HK-2 (cell line): ENCODE measurements at regions not wholly inside any gene's neighbourhood (a gene's known extent, or its start where the extent isn't known, plus 50 kb on each side); places are given as distances from the start of the nearest gene placed in this dataset.
"Not testable (repeated sequence)": the region's sequence is repeated elsewhere in the genome, so short reads cannot be mapped to it uniquely, and the experiment has no call there.

Experiments
- DNase-seq: peaks from one replicate; pipeline ENCODE4 v3.0.0-alpha.2; 2018; ENCODE audit not compliant: unreplicated experiment

DNA sequence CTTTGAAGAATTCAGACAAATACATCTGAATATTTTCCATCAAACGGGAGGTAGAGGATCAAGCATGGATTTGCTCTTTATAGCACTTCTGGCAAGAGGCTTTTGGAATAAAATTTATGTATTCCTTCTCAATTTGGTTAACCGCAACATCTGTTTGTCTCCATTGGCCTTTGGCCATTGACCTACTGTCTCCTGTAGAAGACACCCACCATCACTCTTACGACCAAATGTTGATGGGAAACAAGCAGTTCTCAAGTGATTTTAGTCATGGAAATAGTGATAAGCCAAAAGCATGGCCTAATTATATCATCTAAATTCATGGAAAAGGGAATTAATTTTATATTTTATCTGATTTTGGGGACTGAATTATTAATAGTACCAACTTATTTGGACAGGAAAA lies 591.9 kb downstream of the CD109 start:
- DNase-seq = no peak

DNA sequence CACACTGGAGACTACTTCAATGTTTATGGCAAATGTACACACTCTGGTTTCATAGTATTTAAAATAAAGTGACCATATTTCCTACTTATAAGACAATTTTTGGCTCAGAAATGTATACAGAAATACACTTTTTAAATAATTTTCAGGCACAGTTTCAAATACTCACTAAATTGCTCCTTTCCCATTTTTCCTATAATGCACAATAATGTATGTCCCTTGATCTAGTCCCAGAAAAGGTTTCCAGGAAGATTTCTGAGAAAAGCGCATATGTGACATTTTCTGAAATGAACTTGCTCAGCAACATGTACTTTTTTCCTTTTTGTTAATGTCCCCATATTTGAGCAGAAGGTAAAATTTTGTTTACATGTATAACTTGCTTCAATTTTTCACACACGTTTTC lies 591.4 kb downstream of the CD109 start:
- DNase-seq = no peak

DNA sequence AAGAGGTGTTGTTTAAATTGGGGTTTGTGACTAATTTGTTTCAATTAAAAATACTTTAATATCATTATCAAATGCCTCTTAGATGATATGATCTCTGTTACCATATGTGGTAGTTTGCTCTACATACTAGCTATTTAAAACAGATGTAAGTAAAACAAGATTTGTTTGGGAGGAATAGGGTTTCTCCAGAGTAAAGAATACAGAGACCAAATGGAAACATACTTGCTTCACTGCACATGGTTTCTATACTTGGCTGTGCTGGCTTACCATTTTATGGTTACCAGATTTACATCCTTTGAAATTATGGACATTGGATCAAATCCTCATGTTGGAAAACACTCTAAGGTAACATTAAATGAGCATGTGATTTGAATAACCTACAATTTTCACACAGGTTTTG lies 588.3 kb downstream of the CD109 start:
- no peak for DNase-seq

DNA sequence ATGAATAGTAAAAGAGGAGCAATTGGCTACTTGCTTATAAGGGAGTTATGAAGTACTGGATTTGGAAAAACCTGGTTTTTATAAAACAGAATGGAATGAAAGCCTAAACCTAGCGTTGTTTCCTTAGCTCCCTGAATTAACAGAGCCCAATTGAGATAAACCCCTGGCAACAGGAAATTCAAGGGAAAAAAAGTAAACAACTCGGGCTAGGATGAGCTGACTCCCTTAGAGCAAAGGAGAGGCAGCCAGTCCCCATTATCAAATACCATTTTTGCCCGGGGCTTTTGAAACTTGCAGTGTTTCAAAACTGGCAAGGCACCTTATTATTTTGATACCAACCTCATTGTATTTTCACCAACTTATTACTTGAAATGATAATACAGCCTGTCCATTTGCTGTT lies 587.5 kb downstream of the CD109 start:
- DNase-seq = no peak

DNA sequence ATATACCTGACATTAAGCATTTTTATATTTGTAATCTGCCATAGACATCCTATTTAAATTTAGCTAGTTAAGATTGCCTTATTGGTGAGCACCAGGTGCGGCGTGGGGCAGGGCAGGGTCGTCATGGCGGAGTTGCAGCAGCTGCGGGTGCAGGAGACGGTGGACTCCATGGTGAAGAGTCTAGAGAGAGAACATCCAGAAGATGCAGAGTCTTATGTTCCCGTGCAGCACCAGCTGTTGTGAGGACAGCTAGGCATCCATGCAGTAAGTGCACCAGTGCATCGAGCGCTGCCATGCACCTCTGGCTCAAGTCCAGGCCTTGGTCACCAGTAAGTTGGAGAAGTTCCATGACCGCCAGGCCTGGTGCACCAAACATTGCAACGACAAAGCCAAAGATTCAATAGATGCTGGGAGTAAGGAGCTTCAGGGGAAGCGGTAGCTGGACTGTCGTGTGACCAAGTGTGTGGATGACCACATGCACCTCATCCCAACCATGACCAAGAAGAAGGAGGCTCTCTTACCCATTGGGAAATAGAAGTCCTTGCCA lies 586.2 kb downstream of the CD109 start:
- no peak for DNase-seq

DNA sequence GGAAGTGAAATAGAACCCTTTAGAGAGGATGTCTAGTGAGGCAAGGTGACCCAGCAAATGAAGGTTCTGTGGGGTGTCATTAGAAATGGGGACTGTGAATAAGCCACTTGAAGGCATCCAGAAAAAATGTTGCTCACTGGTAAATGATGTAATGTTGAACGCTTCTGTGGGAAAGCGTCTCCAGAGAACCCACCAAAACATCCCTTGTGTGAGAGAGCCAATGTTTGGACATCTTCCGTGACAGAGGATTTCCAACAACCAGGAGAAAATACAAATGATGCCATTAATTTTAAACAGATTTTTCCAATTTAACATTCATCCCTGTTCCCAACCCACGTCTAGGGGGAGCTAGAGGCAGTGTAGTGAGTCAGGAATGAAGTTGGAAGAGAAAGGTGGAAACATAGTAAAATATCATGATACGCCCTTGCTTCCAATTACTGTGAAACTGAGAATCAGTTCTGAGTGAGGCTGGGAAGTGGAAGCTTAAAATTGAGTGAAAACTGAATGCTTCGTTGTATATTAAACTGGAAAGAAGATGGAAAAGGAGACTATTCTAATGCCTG lies 584.2 kb downstream of the CD109 start:
- no peak for DNase-seq

DNA sequence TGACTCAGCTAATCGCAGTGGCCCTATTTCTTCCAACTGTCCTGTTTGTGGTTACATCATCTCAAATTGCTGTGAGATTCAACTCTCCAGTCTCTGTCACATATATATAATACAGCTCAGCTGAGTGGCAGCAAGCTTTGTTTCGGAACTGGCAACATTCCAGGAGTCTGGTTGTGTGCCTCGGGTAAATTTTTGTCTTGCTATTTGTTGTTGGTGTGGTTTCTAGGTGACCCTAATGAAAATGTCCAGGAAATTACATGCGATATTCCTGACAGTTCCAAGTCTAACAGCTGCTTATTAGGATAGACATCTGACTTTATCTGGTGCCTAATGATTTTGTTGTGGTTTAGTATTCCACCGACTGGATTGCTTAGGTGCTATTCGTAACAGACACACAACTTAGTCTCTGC lies 581.8 kb downstream of the CD109 start:
- DNase-seq = no peak

DNA sequence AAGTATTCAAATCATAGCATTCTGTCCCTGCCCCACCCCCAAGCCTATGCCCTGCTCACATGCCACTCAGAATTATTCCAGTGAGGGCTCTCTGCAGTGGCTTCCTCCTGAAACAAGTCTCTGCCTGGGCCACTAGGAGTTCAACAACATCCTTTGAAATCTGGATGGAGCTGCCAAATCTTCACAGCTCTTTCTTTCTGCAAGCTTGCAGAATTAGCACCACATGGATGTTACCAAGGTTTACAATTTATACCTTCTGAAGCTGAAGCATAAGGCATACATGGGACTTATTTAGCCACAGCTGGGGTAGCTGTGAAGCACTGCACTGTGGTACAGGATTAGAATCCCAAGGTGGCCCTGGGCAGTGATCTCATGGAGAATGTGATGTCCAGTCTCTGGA lies 577.5 kb downstream of the CD109 start:
- DNase-seq = no peak

DNA sequence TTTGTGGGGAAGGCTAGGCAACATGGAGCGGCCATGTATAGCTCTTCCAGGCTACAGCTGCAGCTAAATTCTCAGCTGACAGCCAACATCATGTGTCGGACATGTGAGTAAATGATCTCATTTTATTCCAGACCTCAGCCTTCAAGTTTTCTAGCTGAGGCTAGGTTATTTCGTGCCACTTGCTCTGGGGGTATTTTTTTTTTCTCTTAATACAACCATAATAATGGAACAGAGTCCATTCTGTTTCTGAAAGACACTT lies 573.5 kb downstream of the CD109 start:
- no peak for DNase-seq

DNA sequence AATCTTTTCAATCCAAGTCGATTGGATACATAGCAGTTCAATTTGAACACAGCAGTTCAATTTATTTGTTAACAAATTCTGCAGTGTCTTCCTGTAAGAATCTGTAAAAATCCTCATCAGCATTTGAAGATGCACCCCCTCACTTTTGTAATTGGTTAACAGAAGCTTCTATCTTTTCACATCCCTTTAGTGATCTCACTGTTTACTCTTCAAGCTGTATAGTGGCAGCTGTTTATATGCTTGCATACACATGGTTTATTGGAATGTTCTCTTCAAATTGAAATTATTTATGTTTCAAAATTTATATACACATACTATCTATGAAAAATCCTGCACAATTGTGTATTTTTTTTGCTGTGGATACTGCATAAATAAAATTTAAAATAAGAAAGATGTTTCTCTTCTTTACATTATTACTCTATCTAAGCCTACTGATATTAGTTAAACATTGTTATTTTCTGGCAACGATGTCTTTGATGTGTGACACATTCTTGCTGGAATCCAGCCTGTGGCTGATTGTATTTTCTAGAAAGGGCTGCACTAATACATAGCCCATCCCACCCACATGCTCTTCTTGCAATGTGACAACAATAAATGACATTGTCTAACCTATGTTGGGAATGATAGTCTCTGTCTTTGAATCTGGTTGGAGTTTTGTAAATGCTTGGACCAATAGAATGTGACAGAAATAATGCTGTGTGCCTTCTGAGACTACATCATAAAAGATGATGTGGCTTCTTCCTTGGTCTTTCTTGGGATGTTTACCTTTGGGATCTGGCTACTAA lies 573.0 kb downstream of the CD109 start:
- DNase-seq = no peak

DNA sequence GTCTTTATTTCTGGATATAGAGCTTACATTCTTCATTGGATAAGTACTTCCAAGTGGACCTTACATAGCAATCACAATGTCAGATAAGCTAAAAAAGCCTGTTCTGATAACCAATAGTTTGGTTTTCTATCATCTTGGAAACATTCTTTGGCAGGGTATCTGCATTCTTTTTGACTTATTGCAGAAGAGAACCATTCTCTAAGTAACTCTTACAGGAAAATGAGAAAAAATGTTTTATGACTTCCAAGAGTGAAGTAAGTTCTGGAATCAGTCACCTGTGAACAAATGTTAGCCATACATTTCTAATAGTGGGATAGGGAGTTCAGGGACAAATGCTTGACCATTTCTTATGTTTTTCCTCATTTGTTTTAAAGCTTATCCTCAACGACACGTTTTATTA lies 564.0 kb downstream of the CD109 start:
- DNase-seq = no peak

DNA sequence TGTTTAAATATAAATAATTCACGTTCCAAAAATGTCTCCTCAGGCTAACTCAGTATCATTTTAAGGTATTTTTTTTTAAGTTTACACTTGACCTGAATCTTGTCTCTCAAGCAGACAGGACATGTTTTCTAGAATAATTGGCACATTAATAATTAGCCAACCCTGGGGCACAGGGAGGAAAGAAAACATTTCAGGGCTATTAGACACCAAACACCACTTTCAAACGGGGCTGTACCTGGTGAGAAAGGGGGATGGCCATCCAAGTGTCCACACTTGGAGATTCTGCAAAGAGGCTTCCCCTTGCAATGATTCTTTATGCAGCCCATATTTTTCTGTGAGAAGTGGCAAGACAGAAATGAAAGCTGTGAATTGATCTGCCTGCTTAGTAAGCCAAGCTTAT lies 560.8 kb downstream of the CD109 start:
- DNase-seq = no peak

DNA sequence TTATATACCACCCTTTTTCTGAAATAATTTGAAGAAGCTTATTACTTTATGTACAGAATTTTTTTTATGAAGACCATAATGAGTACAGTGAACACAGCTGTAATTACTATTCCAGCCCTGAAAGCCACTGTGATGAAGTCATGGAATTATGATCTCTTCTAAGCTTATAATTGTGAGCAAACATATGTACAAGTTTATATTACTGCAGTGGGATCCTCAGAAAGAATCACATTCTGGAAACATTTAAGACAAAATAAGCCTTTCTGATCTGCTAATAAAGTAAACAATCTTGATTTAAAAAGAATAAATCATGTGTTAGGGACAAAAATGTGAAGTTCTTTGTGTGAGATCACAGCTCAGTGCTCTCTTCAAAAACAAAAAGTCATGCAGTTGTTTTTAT lies 560.4 kb downstream of the CD109 start:
- no peak for DNase-seq

DNA sequence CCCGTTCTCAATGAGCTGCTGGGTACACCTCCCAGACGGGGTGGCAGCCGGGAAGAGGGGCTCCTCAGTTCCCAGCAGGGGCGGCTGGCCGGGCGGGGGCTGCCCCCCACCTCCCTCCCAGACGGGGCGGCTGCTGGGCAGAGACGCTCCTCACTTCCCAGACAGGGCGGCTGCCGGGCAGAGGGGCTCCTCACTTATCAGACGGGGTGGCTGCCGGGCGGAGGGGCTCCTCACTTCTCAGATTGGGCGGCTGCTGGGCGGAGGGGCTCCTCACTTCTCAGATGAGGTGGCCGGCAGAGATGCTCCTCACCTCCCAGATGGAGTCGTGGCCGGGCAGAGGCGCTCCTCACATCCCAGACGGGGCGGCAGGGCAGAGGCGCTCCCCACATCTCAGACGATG lies 559.0 kb downstream of the CD109 start:
- not testable (repeated sequence) for DNase-seq

DNA sequence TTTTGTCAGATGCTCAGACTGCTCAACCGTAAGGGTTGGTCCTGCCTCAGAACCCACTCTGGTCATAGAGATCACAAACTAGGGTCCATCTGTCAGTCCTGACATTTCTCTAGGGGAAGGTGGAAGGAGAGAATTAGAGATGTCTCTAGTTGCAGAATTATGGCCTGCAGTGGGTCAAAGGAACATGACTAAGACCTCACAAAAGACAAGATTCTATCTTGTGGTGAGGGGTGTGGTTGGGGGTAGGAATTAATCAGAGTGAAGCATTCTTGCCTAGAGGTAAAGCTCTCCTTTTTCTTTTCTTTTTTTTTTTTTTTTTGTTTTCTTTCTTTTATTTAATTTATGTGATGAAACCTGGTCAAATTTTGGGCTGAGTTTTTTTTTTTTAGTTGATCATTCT lies 558.1 kb downstream of the CD109 start:
- DNase-seq = not testable (repeated sequence)

DNA sequence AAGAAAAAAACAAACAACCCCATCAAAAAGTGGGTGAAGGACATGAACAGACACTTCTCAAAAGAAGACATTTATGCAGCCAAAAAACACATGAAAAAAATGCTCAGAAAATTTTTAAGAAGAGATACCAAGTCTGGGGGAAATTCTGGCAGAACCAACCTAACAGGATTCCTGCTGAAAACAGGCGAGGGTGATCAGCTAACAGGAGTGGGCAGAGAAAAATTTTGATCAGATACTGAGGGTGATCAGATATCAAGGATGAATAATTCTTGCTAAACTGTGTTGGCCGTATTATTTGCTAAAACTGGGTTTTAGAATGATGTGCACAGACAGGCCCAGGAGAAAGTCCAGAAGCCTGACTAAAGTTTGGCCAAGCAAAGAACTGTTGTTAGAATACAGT lies 557.3 kb downstream of the CD109 start:
- DNase-seq = no peak

DNA sequence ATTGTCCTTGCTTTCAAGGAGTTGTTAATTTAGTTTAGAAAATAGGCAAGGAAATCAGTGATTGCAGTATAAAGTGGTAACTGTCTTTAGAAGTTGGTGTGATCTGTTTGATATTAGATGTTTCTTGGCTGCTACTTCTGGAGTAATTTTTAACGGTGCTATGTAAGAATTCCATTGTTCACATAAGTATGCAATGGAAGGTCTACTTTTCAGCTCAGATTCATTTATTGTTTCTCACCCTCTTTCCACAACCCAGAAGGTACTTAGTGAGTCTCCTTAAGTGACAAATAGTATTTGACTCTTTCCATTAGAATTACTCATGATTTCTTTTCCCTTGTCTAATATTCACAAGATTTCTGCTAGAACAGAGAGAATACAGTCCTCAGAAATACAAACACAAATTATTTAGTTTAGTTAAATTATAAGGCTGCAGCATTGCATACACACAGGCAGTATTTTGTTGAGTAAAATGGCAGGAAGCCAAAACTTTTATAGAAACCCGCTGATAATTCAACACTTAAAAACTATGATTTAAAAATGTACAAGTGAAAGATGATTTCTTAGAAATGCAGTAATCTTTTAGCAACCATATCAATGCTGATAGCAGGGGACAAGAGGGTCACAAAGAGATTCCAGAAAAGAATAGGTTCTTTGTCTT lies 554.3 kb downstream of the CD109 start:
- DNase-seq = no peak

DNA sequence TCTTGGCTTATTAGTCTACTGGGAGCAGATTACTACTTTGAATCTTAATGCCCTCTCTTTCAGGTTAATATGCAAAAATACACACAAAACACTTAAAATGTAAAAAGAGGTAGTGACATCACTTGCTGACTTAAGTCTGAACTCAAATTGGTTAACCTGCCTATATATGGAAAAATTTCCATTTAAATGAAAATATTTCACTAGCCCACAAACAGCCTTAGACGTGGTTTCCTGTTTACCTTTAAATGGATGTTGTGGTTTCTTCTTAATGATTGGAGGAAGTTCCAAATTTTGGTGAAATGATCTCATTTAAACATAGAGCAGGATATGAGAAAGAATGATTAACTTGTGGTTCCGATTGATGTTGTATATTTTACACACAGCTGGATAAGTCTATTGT lies 553.7 kb downstream of the CD109 start:
- no peak for DNase-seq

DNA sequence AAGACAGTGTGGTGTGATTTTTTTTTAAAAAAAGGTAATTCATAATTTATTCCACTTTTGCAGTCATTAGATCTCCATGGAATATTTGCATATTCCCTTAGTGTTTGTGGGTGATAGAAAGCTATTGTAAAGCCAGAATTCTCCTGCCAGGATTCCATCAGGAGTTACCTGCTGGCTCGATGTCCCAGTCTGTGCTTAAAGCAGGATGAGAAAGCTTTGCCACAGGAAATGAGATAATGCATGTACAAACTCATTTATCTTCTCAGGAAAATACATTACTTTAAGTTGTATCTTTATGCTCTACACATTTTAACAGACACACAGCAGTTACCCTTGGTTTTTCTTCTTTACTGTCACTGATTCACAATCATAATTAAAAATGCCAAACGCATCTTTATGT lies 553.0 kb downstream of the CD109 start:
- DNase-seq = no peak

DNA sequence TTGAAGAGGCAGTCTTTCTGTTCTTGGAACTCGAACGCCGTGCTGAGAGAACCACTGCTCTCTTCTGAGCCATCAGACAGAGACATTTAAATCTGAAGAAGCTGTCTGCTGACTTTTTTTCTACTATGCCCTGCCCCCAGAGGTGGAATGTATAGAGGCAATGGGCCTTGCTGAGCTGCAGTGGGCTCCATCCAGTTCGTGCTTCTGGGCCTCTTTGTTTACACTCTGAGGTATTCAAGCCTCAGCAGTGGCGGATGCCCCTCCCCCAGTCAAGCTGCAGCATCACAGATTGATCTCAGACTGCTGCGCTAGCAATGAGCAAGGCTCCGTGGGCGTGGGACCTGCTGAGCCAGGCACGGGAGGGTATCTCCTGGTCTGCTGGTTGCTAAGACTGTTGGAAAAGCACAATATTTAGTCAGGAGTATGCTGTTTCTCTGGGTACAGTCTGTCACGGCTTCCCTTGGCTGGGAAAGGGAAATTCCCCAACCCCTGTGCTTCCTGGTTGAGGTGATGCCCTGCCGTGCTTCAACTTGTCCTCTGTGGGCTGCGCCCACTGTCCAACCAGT lies 526.8 kb downstream of the CD109 start:
- DNase-seq = no peak

DNA sequence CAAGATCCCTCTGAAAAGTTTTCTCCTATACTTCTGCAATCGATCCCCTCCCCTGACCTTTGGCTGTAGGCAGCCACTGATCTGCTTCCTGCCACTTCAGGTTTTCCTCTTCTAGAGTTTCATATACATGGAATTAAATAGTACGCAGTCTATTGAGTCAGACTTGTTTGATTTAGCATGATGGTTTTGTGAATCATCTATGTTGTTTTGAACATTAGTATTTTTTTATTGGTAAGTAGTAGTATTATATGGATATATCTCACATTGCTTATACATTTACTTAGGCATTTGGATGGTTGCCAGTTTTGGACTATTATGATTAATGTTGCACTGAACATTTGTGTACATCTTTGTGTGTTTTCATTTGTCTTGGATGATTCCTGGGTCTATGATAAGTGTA lies 518.0 kb downstream of the CD109 start:
- no peak for DNase-seq

DNA sequence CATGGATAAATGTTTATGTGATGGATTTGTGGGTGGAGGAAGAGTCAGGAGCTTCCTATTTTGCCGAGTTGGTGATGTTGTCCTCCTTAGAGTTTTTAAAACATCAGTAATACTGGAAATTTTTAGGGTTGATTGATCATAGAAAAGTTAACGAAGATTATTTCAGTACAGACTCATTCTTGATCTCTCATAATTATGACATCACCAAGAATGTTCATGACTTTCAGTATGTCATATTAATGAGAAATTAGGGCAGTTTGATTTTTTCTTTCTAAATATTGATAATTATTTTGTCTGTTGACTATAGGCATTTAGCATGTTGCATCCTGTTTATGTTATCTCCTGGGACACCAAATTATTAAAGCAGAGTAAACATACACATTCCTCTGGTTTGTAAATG lies 512.2 kb downstream of the CD109 start:
- DNase-seq = no peak
